Loucy (cell line): ENCODE measurements at regions not wholly inside any gene's neighbourhood (a gene's known extent, or its start where the extent isn't known, plus 50 kb on each side); places are given as distances from the start of the nearest gene placed in this dataset.

Experiments
- CTCF ChIP-seq: fragments of 200-600 bp; sonication (generic); conservative IDR thresholded peaks from 2 replicates; pipeline ENCODE4 v1.5.1; 2014; ENCODE audit warnings: mild to moderate bottlenecking, antibody characterized with exemption, low read length
- EZH2phosphoT487 ChIP-seq: fragments of 200-600 bp; IDR thresholded peaks from 2 replicates; pipeline ENCODE4 v1.6.1; 2018; ENCODE audit warnings: antibody characterized with exemption, mild to moderate bottlenecking, moderate library complexity, borderline replicate concordance

GRCh38 chr5:20348321-20348720 lies 360.3 kb upstream of the CDH18 start:
- no peak for TF ChIP-seq CTCF
- TF ChIP-seq EZH2phosphoT487, result no peak
